NCI-H524 (cell line): ENCODE measurements at regions not wholly inside any gene's neighbourhood (a gene's known extent, or its start where the extent isn't known, plus 50 kb on each side); places are given as distances from the start of the nearest gene placed in this dataset.

Experiments
- DNase-seq, 2 experiments: peaks; one replicate each; lab custom pipeline; 2025; lab: John Stamatoyannopoulos, UW

DNA sequence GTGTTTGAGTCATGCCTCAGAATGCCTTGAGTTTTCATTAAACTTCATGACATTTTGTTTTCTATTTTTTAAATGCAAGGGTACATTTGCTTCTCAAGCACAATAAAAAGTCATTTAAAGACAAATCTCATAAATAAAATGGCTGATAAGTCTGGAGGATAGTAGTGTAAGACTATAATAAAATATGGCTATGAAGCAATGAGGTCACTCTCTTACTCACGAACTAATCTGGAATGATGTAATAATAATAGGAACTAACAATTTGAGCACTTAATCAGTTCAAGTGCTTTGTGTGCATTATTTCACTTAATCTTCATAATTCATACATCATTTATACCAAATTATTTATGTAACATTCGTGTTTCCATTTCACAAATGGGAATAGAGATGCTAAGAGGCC lies 149.3 kb upstream of the CTTNBP2 start:
- no peak for DNase-seq

DNA sequence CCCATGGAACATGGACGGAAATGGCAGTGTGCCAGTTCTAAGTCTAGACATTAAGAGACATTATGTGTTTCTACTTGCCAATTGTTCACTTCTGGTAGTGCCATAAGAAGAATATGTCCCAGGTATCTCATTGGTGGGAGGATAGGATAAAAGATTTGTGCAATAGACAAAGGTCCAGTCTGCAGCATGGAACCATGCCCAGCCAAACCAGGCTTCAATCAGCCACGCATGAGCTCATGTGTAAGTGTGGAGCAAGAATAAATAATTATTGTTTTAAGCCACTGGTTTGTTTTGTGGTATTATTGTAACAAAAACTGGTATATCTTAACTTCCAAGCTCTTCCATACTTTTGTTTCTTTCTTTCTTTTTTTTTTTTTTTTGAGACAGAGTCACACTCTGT lies 153.6 kb upstream of the CTTNBP2 start:
- no peak for DNase-seq

- DNase-seq: peak in 1 of 2 experiments; percentile 14
Measured at GRCh38 chr7:118028226-118028625, 155.0 kb upstream of the CTTNBP2 start.

- no peak for DNase-seq
Measured at GRCh38 chr7:118029826-118030422, 154.0 kb upstream of the LSM8 start.

- DNase-seq: no peak
Measured at GRCh38 chr7:118033273-118033672, 150.7 kb upstream of the LSM8 start.

GRCh38 chr7:118039963-118040489 lies 143.9 kb upstream of the LSM8 start:
- no peak for DNase-seq

DNA sequence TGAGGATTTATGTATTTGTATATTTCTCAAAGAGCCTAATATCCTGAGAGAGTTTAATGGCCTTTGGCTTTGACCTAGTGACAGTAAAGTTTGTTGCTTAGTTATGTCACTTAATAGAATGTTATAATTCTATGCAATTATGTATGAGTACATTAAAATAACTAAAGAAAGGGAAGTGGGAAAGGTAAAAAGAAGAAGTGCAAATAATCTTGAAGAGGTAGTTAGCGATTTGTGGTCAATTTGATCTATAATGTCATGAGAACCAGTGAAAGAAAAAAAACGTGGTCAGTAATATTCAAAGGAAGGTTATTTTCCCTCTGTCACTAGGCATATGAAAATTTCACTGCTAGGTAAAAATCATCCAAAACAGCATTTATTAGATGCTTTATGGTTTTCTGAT lies 143.4 kb upstream of the LSM8 start:
- DNase-seq: no peak

DNA sequence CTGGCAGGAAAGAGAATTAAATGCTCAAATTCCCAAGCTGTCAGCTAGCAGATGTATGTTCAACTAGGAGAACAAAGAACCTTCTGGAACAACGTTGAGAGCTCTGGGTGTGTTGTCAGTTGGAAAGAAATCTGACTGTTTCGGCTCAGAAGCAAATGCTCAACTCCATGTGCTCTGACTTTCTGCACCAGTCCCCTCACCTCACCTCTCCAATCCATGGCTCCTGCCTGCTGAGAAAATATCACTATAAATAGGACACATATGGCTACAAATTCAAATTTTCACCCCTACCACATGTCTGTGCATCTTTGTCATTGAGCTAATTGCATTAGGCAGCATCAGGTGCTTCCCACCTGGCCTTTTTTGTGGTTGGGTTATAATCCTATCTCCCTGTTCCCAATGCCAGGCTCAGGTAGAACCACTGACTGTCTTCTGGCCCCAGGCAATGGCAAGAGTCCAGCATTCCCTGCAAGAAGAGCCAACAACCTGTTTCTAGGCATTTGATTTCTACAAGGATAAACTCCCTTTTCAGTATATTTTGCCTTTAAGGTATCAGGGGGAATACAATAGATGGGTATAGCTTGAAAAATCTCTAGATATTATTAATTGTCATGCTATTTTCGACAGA lies 142.6 kb upstream of the LSM8 start:
- peak in 1 of 2 experiments; percentile 56 for DNase-seq

DNA sequence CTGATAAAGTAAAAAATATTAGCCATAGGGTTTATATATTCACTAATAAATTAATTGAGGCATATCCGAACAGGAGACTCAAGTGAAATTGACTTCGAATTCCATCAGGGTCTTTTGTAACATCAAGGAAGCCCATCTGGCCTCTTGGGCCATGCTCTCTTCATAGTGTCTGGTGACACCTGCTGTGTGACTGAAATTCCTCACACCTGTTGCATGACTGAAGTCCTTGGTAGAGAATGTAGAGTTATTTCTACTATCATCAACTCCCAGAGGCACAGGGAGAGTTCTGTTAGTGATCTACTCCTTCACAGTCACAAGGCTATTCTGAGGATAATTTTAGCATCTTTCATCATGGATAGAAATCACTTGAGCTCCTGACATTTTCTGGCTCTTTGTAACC lies 138.3 kb upstream of the LSM8 start:
- DNase-seq: peak in 1 of 2 experiments; percentile 21

GRCh38 chr7:118046086-118046485 lies 137.9 kb upstream of the LSM8 start:
- DNase-seq: no peak

DNA sequence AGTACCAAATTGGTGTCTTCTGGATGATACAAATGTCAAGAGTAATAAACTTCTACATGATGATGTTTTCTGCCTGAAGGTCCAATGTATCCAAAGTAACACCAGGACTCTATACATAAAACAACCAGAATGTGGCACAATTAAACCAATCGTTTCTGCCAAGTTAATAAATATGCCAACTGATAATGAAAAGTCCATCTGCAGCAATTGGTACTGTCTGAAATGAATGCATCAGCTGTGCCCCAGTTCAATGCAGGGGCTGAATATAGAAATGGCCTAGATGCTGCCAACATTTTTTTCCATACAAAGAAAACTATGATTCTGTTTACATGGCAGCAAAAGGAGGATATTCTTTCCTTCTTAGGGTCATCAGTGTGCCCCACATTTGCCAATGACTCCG lies 137.2 kb upstream of the LSM8 start:
- no peak for DNase-seq

DNA sequence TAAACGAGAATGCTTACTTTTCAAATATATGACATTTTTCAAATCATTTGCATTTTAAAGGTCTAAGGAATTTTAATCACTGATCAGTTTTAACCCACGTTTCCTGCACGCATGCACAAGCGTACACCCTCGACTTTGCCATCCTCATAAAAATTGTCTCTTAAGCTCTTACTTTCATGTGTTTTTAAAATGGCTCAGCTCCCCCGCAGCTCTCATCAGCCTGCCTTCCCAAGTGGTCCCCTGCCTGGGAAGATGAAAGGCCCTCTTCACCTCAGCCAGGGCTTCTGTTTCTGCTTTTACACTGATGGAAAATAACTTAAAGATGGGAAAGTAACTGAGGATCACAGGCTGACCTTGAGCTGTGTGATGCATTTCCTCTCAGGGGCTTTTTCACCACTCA lies 131.6 kb upstream of the LSM8 start:
- no peak for DNase-seq

DNA sequence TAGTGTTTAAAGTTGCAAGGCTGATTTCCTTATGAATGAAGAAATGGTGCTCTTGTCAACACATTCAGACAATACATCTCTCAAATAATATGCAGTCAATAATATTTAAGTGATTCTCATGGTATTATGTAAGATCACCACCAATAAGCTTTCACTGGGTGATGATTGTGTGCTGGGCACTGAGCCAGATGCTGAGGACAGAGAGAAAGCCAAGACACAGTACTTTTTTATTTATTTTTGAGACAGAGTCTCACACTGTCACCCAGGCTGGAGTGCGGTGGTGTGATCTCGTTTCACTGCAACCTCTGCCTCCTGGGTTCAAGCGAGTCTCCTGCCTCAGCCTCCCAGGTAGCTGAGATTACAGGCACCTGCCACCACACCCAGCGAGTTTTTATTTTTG lies 130.6 kb upstream of the LSM8 start:
- no peak for DNase-seq

- no peak for DNase-seq
Measured at GRCh38 chr7:118054529-118054928, 129.4 kb upstream of the LSM8 start.

GRCh38 chr7:118055647-118056046 lies 128.3 kb upstream of the LSM8 start:
- no peak for DNase-seq

DNA sequence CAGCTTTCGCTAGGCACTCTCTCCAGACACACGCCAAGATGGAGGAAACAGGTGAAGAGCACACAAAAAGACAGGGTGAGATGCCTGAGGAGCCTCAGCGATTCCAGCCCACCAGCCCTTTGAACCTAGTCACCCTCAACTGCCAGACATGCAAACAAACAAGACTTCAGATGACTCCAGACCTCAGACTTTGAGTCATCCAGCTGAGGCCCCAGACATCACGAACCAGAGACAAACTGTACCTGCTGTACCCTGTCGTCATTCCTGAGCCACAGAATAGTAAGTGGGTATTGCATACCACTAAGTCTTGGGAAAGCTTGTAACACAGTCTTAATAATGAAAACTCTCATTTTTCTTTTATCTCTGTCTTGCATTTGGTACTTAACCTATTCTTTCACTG lies 126.6 kb upstream of the LSM8 start:
- no peak for DNase-seq

- no peak for DNase-seq
Measured at GRCh38 chr7:118059209-118059608, 124.8 kb upstream of the LSM8 start.

- DNase-seq: no peak
Measured at GRCh38 chr7:118060692-118061091, 123.3 kb upstream of the LSM8 start.

- DNase-seq: no peak
Measured at GRCh38 chr7:118061386-118061785, 122.6 kb upstream of the LSM8 start.

DNA sequence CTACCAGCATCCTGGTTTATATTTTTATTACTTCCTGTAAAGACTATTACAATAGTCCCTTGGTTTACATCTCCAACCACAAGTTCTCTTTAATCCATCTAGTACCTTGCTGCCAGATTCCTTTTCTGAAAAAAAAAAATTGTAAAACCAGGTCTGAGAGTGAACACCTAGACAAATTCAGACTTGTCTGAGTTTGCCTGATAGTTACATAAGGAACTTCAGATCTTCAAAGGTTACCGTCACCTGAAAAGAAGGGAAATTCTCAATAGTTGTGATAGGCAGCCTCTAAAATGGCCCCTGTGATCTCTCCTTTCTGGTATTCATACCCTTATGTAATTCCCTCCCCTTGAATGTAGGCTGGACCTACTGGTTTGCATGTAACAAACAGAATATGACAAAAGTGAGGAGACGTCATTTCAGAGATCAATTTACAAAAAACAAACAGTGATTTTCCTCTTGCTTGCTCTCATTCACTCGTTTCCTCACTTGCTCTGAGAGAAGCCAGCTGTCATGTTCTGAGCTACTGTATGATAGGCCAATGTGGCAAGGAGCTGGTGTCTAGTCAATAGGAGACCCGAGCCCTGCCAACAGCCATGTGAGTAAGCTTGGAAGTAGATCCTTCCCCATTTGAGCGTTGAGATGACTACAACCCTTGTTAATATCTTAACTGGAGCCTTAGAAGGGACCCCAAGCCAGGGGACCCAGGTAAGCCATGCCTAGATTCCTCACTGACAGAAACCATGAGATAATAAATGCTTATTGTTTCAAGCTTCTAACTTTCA lies 110.9 kb upstream of the LSM8 start:
- no peak for DNase-seq

DNA sequence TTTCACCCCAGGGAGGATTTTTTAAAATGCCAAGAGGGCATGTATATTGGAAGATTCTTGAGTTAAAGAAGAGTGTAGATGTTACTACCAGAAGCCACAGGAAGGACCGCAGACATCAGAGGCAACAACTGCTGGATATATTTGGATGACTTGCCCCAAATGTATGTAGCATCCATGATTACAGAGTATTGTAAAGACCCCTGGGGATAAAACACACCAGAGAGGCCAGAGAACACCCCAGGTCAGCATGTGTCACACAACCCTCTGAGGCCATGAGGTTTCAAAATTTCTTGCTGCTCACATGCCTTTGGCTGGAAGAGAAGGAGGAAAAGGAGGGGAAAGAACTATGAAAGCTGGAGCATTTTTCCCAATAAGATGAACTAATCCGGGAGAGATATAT lies 108.0 kb upstream of the LSM8 start:
- DNase-seq: no peak

GRCh38 chr7:118076564-118076963 lies 107.4 kb upstream of the LSM8 start:
- DNase-seq: no peak

DNA sequence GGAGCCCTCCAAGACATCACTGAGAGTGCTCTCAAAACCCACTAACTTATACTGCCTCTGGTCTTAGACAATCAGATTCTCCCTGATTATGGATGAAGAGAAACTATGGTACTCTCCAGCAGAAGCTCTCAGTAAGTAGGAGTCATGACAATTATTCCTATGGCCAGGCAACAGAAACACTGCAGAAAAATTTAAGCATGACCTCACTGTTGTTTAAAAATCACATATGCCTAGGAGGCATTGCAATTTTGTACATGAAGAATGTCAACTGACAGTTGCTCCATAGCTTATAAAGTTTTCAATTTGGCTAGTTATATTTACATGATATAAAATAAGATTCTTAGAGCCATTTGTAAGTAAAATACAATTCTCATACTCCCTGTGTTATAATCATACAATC lies 105.9 kb upstream of the LSM8 start:
- no peak for DNase-seq
